GM19351 (cell line): ENCODE measurements at regions not wholly inside any gene's neighbourhood (a gene's known extent, or its start where the extent isn't known, plus 50 kb on each side); places are given as distances from the start of the nearest gene placed in this dataset.

Source experiments
- ATAC-seq: cut with Tn5 transposase; IDR thresholded peaks from one replicate; pipeline ENCODE4 v1.9.1; 2021; ENCODE audit warnings: mild to moderate bottlenecking, moderate library complexity; ENCODE audit not compliant: unreplicated experiment

- no peak for ATAC-seq
Measured at GRCh38 chr14:104506461-104507253, 72.9 kb upstream of the C14orf180 start.

GRCh38 chr14:104507443-104507842 is 72.1 kb upstream of the C14orf180 start:
- no peak for ATAC-seq

- no peak for ATAC-seq
Measured at GRCh38 chr14:104509673-104510072, 69.9 kb upstream of the C14orf180 start.

GRCh38 chr14:104510216-104510615 is 69.3 kb upstream of the C14orf180 start:
- ATAC-seq = no peak

- no peak for ATAC-seq
Measured at GRCh38 chr14:104510794-104511611, 68.6 kb upstream of the C14orf180 start.

GRCh38 chr14:104512061-104512460 is 67.5 kb upstream of the C14orf180 start:
- ATAC-seq = no peak

- no peak for ATAC-seq
Measured at GRCh38 chr14:104512771-104513640, 66.6 kb upstream of the C14orf180 start.

GRCh38 chr14:104513641-104514046 is 65.9 kb upstream of the C14orf180 start:
- ATAC-seq = no peak

- ATAC-seq = no peak
Measured at GRCh38 chr14:104514156-104514848, 65.3 kb upstream of the C14orf180 start.

- no peak for ATAC-seq
Measured at GRCh38 chr14:104515059-104515810, 64.3 kb upstream of the C14orf180 start.

- no peak for ATAC-seq
Measured at GRCh38 chr14:104515811-104516780, 63.5 kb upstream of the C14orf180 start.

GRCh38 chr14:104516906-104517305 is 62.7 kb upstream of the C14orf180 start:
- ATAC-seq = no peak

- ATAC-seq = no peak
Measured at GRCh38 chr14:104517426-104517825, 62.1 kb upstream of the C14orf180 start.

- no peak for ATAC-seq
Measured at GRCh38 chr14:104517867-104518266, 61.7 kb upstream of the C14orf180 start.

- no peak for ATAC-seq
Measured at GRCh38 chr14:104518659-104519350, 60.8 kb upstream of the C14orf180 start.

GRCh38 chr14:104519721-104520120 is 59.8 kb upstream of the C14orf180 start:
- no peak for ATAC-seq

- ATAC-seq = no peak
Measured at GRCh38 chr14:104520620-104521410, 58.7 kb upstream of the C14orf180 start.
